B cell (primary cell): ENCODE measurements at regions not wholly inside any gene's neighbourhood (a gene's known extent, or its start where the extent isn't known, plus 50 kb on each side); places are given as distances from the start of the nearest gene placed in this dataset.

ENCODE experiments used
- ATAC-seq: fragments of 200-7000 bp; cut with Tn5 transposase; one replicate; pipeline ENCODE4 v1.10.0; 2021; ENCODE audit warnings: low read depth, mild to moderate bottlenecking, moderate number of reproducible peaks, moderate library complexity
- CTCF ChIA-PET: fragments of 350-600 bp; sonication (Branson Sonifier 250); formaldehyde crosslinking; loops from one replicate; lab custom pipeline; 2021; ENCODE audit warnings: antibody characterized with exemption, inconsistent platforms; lab: Charles Lee
- POLR2A ChIA-PET: fragments of 350-600 bp; sonication (Branson Sonifier 250); formaldehyde crosslinking; loops from one replicate; lab custom pipeline; 2021; ENCODE audit warnings: antibody characterized with exemption; lab: Charles Lee
- DNase-seq: peaks from one replicate; pipeline ENCODE4 v3.0.0; 2013
- H2AFZ ChIP-seq: 2 replicates; pipeline ENCODE4 v1.6.1; 2012; ENCODE audit warnings: mild to moderate bottlenecking, low read depth, low read length; ENCODE audit not compliant: insufficient read depth, poor library complexity, severe bottlenecking
- H3K27ac ChIP-seq, 2 donors: 1 replicate in 1 of 2; 2 replicates in 1 of 2; pipeline ENCODE4 v1.5.1; 2012 to 2013; ENCODE audit warnings: low read length in 2 of 2, mild to moderate bottlenecking in 2 of 2, moderate library complexity in 1 of 2
- H3K27me3 ChIP-seq, 4 experiments: fragments of 200-600 bp in 1 of 4; sonication (generic) in 1 of 4; replicated peaks in 1 of 4; 1 replicate in 2 of 4; 2 replicates in 2 of 4; pipeline versions ENCODE4 v1.6.1 to v1.7.0; 2013 to 2016; ENCODE audit warnings: low read length in 3 of 4, mild to moderate bottlenecking in 2 of 4, mixed read lengths in 1 of 4, moderate library complexity in 1 of 4; ENCODE audit not compliant: insufficient read depth in 4 of 4, control insufficient read depth in 3 of 4; ENCODE audit errors: control extremely low read depth in 1 of 4
- H3K36me3 ChIP-seq, 2 experiments: replicated peaks in 1 of 2; 1 replicate in 1 of 2; 2 replicates in 1 of 2; pipeline versions ENCODE4 v1.6.1 to v1.7.1; 2013; ENCODE audit warnings: low read length in 1 of 2; ENCODE audit not compliant: insufficient read depth in 2 of 2, control insufficient read depth in 1 of 2; ENCODE audit errors: control extremely low read depth in 1 of 2, extremely low read depth in 1 of 2
- H3K4me1 ChIP-seq, 2 donors: fragments of 200-600 bp in 1 of 2; sonication (generic) in 1 of 2; 1 replicate in 1 of 2; 2 replicates in 1 of 2; pipeline versions ENCODE4 v1.5.1 to v1.6.1; 2013 to 2017; ENCODE audit warnings: low read length in 2 of 2; ENCODE audit not compliant: control insufficient read depth in 2 of 2, insufficient read depth in 2 of 2
- H3K4me2 ChIP-seq: replicated peaks from 2 replicates; pipeline ENCODE3; 2012; ENCODE audit warnings: mild to moderate bottlenecking, low read depth, low read length; ENCODE audit not compliant: poor library complexity, severe bottlenecking
- H3K4me3 ChIP-seq, 5 experiments: fragments of 200-600 bp in 1 of 5; sonication (generic) in 1 of 5; 1 replicate in 3 of 5; 2 replicates in 2 of 5; pipeline versions ENCODE4 v1.5.1 to v1.7.0; 2011 to 2016; ENCODE audit warnings: low read length in 4 of 5, mild to moderate bottlenecking in 4 of 5, low read depth in 2 of 5, control low read depth in 1 of 5, moderate library complexity in 1 of 5; ENCODE audit not compliant: insufficient read depth in 1 of 5; ENCODE audit errors: control extremely low read depth in 1 of 5, extremely low read depth in 1 of 5
- H3K79me2 ChIP-seq: fragments of 200-600 bp; sonication (generic); one replicate; pipeline ENCODE4 v1.6.0; 2016; ENCODE audit warnings: low read length; ENCODE audit not compliant: control insufficient read depth, insufficient read depth
- H3K9ac ChIP-seq: fragments of 200-600 bp; sonication (generic); 2 replicates; pipeline ENCODE4 v1.6.1; 2017; ENCODE audit warnings: mild to moderate bottlenecking, low read length, moderate library complexity
- H3K9me3 ChIP-seq, 3 donors: one replicate each; pipeline versions ENCODE4 v1.6.1 to v1.7.1; 2013; ENCODE audit warnings: low read length in 2 of 3; ENCODE audit not compliant: control insufficient read depth in 2 of 3, insufficient read depth in 1 of 3; ENCODE audit errors: control extremely low read depth in 1 of 3
- H4K20me1 ChIP-seq: 2 replicates; pipeline ENCODE4 v1.6.0; 2012; ENCODE audit warnings: mild to moderate bottlenecking, low read length; ENCODE audit not compliant: insufficient read depth, control insufficient read depth, poor library complexity, severe bottlenecking
- H3K27ac Mint-ChIP-seq: one replicate; pipeline ENCODE4 v1.8.0; 2021; ENCODE audit warnings: mixed read lengths
- H3K27me3 Mint-ChIP-seq: one replicate; pipeline ENCODE4 v1.8.0; 2021; ENCODE audit warnings: mixed read lengths
- H3K4me1 Mint-ChIP-seq: one replicate; pipeline ENCODE4 v1.8.0; 2021; ENCODE audit warnings: mixed read lengths
- H3K4me3 Mint-ChIP-seq: one replicate; pipeline ENCODE4 v1.8.0; 2021; ENCODE audit warnings: mixed read lengths
- H3K9me3 Mint-ChIP-seq: one replicate; pipeline ENCODE4 v1.8.0; 2022; ENCODE audit warnings: mixed read lengths; ENCODE audit not compliant: insufficient read depth
- EZH2 ChIP-seq: IDR thresholded peaks from 2 replicates; pipeline ENCODE4 v1.6.1; 2012; ENCODE audit warnings: borderline replicate concordance, low read depth, mild to moderate bottlenecking, moderate library complexity, low read length; ENCODE audit not compliant: insufficient read depth, poor library complexity, severe bottlenecking
- WGBS: methylation state at CpG from one replicate; pipeline ENCODE4 v1.1.5; 2013; ENCODE audit warnings: missing lambda C conversion rate; ENCODE audit not compliant: insufficient coverage; 5-methylcytosine and 5-hydroxymethylcytosine counted together
- intact Hi-C: fragments of 100-400 bp; cut with micrococcal nuclease; formaldehyde crosslinking; loops from one replicate; pipeline ENCODE4 v1.10.0; 2022
- TF ChIP-seq, protein P1 (sequence below): fragments of 200-600 bp; IDR thresholded peaks from one replicate; pipeline ENCODE4 v1.8.0; 2022; ENCODE audit warnings: antibody characterized with exemption, mild to moderate bottlenecking

DNA sequence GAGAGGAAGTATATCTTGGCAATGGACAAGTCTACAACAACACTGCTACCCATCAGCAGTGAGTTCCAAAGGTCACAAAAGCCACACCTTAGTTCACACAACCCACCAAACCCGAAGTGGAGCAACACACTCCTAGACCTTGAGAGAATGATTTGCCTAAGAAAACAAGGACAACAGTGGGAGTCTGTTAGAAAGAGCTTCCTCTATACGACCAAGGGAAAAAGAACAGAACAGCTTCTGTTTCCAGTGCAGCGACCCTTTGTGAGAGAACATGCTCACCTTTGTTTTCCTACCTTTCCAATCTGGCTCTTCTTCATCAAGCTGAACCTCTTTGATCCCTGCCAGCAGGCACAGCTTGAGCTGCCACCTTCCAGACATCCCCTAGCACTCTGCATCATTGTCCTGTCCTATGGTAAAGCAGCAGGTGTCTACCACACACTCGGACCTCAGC lies 56.7 kb upstream of the PALMD start:
- Mint-ChIP-seq H3K4me1 (no peaks in the 10 kb centered on the region), H3K27ac (no peak overlapping the region), H3K27me3 (peaks cover 4% of the 10 kb centered on the region), H3K9me3 (no peaks in the 10 kb centered on the region), H3K4me3 (no peak overlapping the region)
- WGBS = 90% methylated on average over 3 of the region's 4 CpGs
- Histone ChIP-seq H3K9ac (no peak overlapping the region), H2AFZ (no peak overlapping the region), H3K27me3 (no peaks in the 10 kb centered on the region), H3K27ac (no peak overlapping the region), H3K4me1 (no peaks in the 10 kb centered on the region), H3K4me2 (no peak overlapping the region), H3K36me3 (no peaks in the 10 kb centered on the region), H3K79me2 (no peaks in the 10 kb centered on the region), H3K9me3 (no peaks in the 10 kb centered on the region), H4K20me1 (no peaks in the 10 kb centered on the region), H3K4me3 (no peak overlapping the region)
- ChIA-PET POLR2A (no interaction called here), CTCF (no interaction called here)
- DNase-seq (no peak), ATAC-seq (no peak)
- TF ChIP-seq, protein P1, sequence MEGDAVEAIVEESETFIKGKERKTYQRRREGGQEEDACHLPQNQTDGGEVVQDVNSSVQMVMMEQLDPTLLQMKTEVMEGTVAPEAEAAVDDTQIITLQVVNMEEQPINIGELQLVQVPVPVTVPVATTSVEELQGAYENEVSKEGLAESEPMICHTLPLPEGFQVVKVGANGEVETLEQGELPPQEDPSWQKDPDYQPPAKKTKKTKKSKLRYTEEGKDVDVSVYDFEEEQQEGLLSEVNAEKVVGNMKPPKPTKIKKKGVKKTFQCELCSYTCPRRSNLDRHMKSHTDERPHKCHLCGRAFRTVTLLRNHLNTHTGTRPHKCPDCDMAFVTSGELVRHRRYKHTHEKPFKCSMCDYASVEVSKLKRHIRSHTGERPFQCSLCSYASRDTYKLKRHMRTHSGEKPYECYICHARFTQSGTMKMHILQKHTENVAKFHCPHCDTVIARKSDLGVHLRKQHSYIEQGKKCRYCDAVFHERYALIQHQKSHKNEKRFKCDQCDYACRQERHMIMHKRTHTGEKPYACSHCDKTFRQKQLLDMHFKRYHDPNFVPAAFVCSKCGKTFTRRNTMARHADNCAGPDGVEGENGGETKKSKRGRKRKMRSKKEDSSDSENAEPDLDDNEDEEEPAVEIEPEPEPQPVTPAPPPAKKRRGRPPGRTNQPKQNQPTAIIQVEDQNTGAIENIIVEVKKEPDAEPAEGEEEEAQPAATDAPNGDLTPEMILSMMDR = no peak
- no peak for TF ChIP-seq EZH2
- intact Hi-C loops = no loop called here

DNA sequence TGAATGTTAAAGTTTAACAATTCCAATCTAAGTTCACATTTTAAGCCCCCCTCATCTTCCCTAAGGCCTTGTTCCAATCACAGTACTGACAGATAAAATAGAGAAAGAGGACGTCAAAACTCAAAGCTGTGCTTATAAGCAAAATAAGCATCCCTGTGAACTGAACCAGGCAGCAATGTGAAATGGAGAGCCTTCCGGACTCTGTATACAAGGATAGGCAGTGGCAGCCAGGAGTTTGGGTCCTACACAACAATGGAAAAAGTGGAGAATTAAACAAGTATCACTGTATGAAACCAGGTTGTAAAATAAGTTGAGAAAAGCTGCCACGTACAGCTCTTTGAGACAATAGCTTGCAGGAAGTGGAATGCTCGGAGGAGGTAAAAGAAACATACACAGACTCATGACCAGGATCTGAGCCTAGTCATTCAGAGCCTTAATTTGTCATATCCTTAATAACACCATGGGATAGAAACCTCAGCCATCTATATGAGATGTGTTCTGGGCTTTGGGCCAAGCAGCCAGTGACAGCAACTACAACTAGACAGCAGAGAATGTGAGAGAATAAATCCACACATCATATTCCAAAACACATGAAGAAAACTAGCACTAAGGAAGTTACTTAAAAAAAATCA lies 55.2 kb upstream of the PALMD start:
- 80% methylated on average over 1 of the region's 4 CpGs for WGBS
- Histone ChIP-seq H3K4me3 (no peak overlapping the region), H3K79me2 (no peaks in the 10 kb centered on the region), H3K36me3 (no peaks in the 10 kb centered on the region), H4K20me1 (no peaks in the 10 kb centered on the region), H3K9ac (no peak overlapping the region), H3K4me1 (no peaks in the 10 kb centered on the region), H3K4me2 (no peak overlapping the region), H3K27ac (no peak overlapping the region), H3K27me3 (no peaks in the 10 kb centered on the region), H3K9me3 (no peaks in the 10 kb centered on the region), H2AFZ (no peak overlapping the region)
- H3K4me1 Mint-ChIP-seq = no peaks in the 10 kb centered on the region
- no peak overlapping the region for H3K4me3 Mint-ChIP-seq
- H3K27me3 Mint-ChIP-seq = peaks cover 4% of the 10 kb centered on the region
- ChIA-PET CTCF (no interaction called here), POLR2A (no interaction called here)
- TF ChIP-seq, protein P1 = no peak
- no peak for TF ChIP-seq EZH2
- ATAC-seq = no peak
- intact Hi-C loops = no loop called here
- no peak overlapping the region for H3K27ac Mint-ChIP-seq
- H3K9me3 Mint-ChIP-seq = no peaks in the 10 kb centered on the region
- DNase-seq = no peak
